HG03159 (cell line): ENCODE measurements at regions not wholly inside any gene's neighbourhood (a gene's known extent, or its start where the extent isn't known, plus 50 kb on each side); places are given as distances from the start of the nearest gene placed in this dataset.
"Not testable (repeated sequence)": the region's sequence is repeated elsewhere in the genome, so short reads cannot be mapped to it uniquely, and the experiment has no call there.

ENCODE experiments used
- ATAC-seq: cut with Tn5 transposase; IDR thresholded peaks from one replicate; pipeline ENCODE4 v1.9.1; 2021; ENCODE audit warnings: mild to moderate bottlenecking, moderate library complexity; ENCODE audit not compliant: unreplicated experiment

DNA sequence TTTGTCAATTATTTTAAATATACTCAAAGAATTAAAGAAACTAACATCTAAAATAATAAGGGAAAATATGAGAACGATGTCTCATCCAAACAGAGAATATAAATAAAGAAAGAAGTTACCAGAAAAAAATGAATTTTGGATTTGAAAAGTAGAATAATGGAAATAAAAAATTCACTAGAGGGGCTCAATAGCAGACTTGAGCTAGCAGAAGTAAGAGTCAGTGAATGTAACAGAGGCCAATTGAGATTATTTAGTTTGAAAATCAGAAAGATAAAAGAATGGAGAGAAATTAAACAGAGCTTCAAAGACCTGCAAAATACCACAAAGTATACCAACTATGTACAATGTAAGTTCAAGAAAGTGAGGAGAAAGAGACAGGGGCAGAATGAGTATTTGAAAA lies 333.6 kb downstream of the GPD2 start:
- no peak for ATAC-seq

DNA sequence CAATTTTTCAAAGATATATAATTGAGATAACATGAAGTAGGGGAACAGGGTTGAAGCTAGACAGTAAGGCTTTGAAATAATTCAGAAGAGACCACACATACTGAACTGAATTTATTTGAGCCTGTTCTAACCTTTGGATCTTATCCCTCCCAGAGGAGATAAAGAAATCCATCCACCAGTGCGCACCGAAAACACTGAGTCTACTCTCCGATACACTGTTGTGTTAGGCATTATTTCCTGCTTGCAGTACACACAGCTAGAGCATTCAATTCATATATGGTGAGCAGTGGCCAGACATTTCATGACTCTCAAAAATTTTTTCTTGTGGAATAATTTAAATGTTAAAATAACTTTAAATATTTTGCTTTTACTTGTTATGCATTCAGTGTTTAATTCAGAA lies 342.7 kb downstream of the GPD2 start:
- ATAC-seq, result no peak

DNA sequence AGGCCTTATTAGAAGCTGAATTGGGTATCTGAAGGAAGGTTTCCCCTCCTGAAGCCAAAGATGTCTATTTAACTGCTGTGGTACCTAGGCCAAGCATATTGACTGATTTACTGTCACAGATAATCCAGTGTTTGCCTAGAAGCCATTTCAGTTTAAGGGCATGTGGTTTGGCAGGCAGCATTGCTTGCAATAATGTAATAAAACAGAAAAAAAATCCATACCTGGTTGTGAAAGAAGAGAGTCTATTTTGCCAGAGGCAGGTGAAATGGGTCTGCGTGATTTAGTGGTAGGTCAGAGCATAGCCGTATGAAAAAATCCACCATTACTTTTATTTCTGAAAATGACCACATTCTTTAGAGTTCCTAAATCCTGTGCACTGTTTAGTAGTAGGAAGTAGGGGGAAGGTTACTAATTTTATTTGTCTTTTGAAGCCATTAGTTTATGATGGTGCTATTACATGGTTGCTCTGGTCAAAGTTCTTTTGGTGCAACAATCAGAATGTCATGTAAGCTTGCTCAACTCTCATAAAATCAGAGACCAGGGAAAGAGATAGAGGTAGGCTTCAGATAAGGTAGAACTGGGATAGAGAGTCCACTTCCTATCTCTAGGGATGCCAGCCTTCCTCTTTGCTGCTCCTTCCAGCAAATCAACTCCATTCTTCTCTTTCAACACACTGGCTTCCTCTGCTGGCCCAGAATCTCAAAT lies 343.4 kb downstream of the GPD2 start:
- ATAC-seq, result no peak

DNA sequence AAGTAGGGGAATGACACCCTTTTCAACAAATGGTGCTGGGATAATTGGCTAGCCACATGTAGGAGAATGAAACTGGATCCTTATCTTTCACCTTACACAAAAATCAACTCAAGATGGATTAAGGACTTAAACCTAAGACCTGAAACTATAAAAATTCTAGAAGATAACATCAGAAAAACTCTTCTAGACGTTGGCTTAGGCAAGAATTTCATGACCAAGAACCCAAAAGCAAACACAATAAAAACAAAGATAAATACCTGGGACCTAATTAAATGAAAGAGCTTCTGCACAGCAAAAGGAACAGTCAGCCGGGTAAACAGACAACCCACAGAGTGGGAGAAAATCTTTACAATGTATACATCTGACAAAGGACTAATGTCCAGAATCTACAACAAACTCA lies 345.5 kb downstream of the GPD2 start:
- ATAC-seq, result not testable (repeated sequence)

DNA sequence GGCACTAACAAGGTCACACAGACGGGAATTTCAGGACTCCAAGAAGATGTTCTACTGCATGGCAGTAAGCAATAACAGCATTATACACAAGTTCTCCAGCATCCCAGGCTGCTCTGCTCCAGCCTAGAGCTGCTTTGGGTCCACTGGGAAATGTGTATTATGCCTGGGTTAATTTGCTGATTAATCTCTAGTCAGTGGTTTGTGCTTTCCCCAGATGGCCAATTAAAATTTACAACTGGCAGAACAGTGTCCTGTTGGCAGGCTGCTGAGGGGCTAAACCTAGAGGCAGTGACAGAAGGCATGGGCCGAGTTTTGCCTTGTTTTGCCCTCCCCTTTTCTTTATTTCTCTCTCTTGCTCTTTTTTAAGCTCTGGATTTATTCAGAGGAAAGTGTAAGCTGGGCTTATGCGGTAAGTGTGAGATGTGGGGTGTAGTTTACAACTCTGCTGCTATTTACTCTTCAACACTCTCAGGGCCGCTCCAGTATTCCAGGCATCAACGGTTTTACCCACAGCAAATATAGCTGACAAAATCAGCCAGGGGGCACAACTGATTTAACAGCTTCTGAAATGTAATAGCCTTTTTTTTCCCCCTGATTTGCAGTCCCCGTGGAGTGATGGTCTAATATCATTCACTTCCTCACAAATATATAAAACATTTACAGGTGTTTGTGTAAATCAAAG lies 348.0 kb downstream of the GPD2 start:
- ATAC-seq, result no peak

DNA sequence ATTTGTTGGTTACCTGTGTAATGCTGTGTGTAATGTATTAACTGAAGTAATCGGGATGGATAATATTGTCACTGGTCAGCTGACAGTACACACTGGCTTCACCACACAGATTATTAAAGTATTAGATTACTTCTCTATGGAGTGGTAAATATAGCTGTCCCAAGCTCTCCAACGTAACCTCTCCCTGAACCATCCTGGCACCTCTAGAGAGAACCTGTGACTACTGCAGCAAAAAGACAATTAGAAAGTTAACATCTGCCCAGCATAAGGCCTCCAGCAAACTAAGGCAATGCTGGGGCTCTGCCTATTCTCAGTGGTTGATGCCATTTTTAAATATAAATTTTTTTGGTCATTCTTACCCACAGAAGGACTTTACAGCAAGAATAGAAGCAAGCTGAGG lies 351.3 kb downstream of the GPD2 start:
- ATAC-seq, result no peak

DNA sequence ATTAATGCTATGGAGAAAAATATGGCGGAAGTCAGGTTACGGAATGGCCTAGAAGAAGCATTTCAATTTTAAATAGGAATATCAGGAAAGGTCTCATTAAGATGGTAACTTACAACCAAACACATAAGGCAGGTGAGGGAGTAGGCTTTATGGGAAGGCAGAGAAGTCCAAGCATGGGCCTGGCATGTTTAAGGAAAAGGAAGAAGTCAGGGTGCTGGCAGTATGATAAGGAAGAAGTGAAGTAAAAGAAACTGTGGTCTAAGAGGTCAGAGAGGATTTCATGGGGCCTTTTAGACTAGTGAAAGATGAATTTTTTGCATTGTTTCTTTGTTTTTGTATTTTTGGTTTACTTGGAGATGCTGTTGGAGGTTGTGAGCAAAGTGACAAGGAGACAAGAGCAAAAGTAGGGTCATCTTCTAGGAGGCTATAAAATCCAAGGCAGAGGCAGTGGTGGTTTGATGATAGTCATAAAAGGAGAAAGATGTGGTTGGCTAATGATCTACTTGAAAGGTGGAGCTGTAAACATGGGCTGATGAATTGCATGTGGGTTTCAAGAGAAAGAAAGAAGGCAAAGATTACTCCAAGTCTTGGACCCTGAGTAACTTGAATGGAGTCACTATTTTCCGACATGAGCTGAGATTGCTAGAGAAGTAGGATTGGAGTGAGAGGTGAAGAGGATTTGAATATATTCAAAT lies 354.3 kb downstream of the GPD2 start:
- ATAC-seq, result no peak

DNA sequence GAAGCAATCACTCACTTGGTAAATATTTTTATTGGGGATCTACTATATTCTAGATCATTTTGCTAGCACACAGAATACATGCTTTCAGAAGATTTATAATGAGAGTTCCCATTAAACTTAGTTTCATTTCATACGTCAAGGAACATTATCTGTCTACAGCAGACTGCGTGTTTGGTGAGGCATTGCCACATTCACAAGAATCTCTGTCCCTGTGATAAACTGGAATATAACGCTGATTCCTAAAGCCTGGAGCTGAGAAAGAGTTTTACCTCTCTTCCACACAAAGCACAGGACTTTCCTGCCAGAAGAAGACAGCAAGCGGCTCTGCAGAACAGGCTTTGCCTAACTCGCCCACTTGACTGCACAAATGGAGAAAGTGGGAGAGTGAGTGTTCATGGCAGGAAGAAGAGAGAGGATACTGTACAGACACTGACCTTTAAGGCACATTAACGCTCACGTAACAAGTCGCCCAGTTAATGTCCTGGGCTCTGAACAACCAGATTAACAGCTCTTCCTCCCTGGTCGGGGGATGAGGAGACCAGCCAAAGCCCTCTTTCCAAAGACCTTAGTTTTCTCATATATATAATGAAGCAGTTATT lies 356.2 kb downstream of the GPD2 start:
- no peak for ATAC-seq

DNA sequence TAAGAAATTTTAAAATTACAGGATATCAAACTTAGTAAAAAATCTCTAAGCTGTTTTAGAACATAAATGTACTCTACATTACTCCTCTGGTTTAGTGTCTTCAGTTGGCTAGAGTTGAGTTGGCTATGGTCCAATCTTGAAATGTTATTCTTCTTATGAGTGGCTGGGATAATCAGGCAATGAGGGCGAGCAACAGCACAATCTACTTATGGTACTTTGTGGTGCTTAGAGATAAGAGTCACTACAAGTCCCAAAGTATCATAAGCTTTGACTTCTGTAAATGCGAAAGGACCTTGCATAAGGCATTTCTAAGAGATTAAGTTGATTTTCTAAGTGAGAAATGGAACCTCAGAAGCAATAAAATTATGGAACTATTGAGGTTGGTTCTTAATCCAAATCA lies 361.7 kb downstream of the GPD2 start:
- no peak for ATAC-seq

DNA sequence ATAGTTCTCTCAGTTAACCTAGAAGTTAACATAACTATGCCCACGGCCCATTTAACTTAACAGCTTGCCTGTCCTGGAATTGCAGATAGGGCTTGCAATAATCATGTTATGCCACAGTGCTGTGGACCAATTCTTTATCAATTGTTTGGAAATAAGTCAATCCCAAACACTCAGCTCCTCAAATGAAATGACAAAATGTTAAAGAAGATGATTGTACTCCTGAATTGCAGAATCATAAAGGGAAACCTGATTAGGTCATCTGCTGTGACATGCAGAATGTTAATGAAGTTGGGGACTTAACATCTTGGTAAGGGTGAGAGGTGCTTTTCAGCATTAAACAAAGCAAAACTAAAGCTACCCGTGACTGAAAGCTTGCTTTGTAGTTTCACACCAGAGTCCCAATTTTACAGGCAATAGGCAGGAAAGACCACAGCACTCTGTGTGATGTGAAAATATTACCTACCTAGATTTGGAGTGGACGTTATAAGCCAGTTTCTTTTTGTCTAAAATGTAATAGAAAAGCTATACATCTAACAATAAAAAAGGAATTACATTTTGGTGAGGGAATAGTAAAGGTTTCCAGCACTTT lies 364.0 kb downstream of the GPD2 start:
- ATAC-seq, result no peak

DNA sequence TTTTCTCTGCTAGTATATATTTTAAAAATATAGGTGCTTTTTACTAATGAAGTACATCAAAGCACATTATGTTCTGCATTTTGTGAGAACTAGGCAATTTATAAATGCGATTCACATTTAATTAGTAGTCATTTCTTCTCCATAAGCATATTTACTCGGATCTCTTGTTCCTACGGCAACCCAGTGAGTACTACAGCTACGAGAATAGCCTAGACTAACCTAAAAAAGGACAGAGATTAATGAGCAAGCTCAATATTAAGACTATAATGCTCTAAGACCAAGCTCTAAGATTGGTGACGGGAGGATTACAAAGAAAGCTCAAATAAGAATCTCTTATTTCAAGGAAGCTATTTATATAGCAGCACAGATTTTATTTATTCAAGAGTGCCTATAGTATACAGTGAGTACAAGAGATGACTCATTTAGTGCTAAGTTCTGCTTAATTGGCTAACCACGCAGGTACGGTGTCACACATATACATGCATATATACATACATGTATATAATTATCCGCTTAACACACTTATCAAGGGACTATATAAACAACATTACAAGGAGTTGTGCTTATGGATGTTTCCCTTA lies 364.7 kb downstream of the GPD2 start:
- no peak for ATAC-seq

DNA sequence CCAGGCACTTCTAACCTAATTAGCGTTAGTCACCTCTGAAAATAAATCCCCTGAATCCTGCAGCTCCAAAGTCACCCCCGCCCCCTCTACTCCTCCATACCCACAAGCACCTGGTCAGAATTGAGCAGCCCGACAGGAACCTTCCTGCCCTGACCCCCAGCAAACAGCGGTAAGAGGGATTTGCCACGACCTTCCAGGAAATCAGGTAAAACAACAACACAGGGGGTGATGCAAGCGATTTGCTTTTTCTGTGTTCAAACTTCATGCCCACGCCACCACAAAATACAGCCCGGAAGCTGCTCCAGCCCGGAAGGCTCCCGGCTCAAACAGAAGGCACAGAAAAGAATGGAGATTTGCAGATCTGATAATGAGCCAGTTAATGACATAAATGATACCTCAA lies 367.1 kb downstream of the GPD2 start:
- no peak for ATAC-seq

DNA sequence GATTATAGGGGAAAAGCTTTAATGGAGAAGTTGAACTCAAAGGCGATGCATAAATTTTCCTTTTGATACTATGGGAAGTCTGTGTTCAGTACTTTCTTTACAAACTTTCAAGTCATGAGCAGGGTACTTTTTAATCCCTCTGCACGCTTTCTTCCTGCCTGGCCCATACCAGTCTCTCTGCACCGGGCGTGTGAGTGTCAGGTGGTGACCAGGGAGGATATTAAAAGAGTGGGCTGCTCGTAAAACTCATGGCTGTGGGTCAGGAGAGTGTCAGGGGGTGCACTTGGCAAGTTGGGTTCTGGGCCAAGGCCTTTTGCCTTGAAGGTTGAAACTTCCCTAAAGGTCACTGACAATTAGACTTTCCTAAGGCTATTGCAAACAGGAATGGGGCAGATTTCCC lies 367.8 kb downstream of the GPD2 start:
- ATAC-seq, result no peak

DNA sequence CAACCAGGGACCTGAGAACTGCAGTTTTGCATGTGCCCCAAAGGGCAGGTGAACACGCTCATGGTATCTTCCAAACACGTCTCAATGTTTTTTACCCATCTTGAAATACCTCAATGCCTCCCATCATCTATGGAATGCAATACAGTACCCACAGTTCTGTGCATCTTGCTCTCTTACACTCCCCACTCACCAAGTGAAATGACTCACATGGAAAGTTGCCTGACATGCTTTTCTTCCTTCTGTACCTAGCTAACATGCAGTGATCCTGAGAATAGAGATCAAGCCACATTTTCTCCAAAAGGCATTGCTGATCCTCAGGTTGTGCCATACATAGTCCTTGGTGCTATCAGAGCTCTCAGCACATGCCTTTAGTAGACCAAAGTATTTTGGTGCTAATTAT lies 373.9 kb downstream of the GPD2 start:
- ATAC-seq, result no peak

DNA sequence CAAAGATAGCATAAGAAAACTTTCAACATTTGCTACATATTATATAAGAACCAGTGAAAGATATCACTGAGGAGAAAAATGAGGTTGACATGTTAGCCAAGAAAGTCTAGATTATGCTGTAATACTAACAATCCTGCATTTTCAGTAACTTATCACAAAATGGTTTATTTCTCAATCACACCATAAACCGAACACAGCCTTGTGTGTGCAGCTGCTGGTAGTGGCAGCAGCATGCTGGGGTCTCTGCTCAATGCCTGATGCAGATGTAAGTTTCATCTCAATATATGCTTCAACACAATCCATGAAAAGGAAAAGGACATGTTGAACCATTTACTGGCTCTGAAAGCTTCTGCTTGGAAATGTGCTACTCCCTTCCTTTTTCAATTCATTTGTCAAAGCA lies 376.3 kb downstream of the GPD2 start:
- no peak for ATAC-seq

DNA sequence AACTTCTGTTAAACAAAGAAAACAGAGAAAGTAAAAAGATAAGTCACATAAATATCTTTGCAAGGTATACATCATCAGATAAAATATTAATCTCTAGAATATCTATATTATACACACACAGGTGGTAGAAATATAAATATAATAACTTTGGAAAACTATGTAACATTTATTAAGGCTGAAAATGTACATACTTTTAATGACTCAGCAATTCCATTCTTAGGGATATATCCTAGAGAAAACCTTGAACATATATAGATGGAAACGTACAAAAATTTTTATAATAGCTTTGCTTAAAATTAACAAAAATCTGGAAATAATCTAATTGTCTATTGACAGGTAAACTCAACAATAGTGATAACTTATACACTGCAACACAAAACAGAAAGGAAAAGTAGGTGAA lies 381.3 kb downstream of the GPD2 start:
- ATAC-seq, result no peak

DNA sequence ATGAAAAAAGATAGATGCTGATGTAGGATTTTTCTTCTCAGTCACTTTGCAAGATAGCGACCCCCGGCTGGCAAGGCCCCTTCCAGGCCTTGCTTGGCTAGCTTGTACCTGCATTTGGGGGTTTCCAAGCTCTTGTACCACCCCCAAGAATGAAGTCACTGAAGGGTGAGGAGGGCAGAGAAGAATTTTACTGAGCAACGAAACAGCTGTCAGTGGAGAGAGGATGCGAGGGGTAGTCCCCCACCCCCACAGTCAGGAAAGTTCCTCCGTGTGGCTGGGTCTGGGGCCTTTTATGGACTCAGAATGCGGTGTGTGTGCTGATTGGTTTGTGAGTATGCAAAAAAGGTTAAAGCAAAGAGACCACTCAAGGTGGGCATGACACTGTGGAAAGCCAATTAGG lies 382.0 kb downstream of the GPD2 start:
- no peak for ATAC-seq

DNA sequence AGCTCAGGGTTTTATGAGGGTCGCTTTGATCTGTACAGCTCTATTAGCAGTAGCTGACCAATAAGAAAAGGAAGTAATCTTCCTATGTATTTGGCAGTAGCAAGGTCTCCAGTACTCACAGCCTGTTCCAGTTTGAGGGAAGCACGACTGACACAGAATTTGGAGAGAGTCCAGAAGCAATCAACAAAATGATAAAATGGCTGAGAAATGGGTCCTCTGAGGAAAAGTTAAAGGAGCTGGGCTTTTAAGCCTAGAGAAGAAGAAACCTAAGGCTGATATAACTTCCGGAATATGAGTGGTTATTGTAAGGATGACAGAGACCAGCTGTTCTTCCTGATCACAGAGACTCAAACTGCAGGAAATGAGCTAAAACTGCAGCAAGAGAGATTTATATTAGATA lies 382.8 kb downstream of the GPD2 start:
- ATAC-seq, result no peak

DNA sequence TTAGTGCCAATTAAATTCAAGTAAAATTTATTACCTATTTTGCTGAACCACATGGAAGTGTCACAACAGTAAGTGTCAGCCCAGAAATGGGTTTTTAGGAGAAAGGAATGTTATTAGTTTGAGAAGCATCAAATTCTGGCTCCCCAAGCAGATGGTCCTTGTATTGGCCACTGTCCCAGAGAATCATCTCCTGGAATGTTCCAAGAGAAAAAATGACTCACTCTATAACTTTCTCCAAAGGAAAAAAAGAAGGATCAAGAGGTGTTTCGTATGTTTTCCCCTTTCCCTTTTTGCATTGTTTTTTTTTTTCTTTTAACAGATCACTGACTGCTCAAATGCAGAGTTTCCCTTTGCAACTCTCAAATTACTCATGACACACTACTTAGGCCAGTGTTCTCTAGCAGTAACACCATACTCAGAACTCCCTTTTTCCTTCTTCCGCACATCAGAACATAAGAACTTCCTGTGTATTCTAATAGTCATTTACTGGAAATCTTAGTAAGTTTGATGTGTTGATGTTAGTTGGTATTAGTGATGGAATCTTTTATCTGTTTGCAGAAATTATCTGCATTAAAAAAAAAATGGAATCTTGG lies 390.3 kb downstream of the GPD2 start:
- ATAC-seq, result no peak

DNA sequence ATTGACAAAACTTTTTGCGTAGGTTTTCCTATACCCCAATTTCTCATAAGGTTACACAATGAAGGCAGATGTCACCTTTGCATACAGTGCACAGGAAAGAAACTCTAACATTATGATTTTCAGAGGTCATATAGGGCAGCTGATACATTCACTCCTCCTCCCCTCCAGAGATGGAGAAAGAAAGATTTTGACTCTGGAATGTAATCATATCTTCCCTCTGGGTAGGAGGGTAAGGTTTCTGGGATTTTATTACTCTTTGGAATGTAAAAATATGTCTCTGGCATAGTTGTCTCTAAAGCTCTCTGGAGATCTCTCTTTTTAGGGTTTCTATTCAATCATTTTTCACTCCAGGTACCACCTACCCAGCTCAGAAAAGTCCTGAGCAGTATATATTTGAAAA lies 398.3 kb downstream of the GPD2 start:
- ATAC-seq, result no peak
